Caco-2 (cell line): ENCODE measurements at regions not wholly inside any gene's neighbourhood (a gene's known extent, or its start where the extent isn't known, plus 50 kb on each side); places are given as distances from the start of the nearest gene placed in this dataset.

ENCODE experiments used
- BruUV-seq: library from RNA; stranded (reverse); fragments of 400-500 nt; replicated peaks from 2 replicates; lab custom pipeline; 2021; lab: Mats Ljungman, UMichigan
- CTCF ChIA-PET: fragments of 300-600 bp; sonication (Branson Sonifier 250); formaldehyde crosslinking; loops from one replicate; lab custom pipeline; 2022; ENCODE audit warnings: antibody characterized with exemption; lab: Charles Lee
- POLR2A ChIA-PET: fragments of 300-600 bp; sonication (Branson Sonifier 250); formaldehyde crosslinking; loops from one replicate; lab custom pipeline; 2022; ENCODE audit warnings: antibody characterized with exemption; lab: Charles Lee
- DNase-seq, 2 experiments: peaks; one replicate each; pipeline versions ENCODE4 v3.0.0 to v3.0.0-alpha.2; 2020 to 2022
- H3K27me3 ChIP-seq: replicated peaks from 2 replicates; pipeline ENCODE4 v1.6.0; 2011; ENCODE audit warnings: low read length; ENCODE audit not compliant: control insufficient read depth, insufficient read depth
- H3K36me3 ChIP-seq: 2 replicates; pipeline ENCODE4 v1.5.1; 2011; ENCODE audit warnings: low read length; ENCODE audit not compliant: control insufficient read depth, insufficient read depth
- H3K4me1 ChIP-seq: fragments of 250-450 bp; sonication (Bioruptor Pico); 2 replicates; pipeline ENCODE4 v1.5.1; 2020; ENCODE audit warnings: mild to moderate bottlenecking
- H3K4me3 ChIP-seq: 2 replicates; pipeline ENCODE4 v1.5.1; 2011; ENCODE audit warnings: low read depth, mild to moderate bottlenecking, control low read depth, low read length
- H3K9me3 ChIP-seq: fragments of 250-450 bp; sonication (Bioruptor Pico); 2 replicates; pipeline ENCODE4 v1.5.1; 2020; ENCODE audit warnings: mild to moderate bottlenecking, moderate library complexity
- H3K27ac Mint-ChIP-seq: one replicate; pipeline ENCODE4 v1.8.0; 2022; ENCODE audit warnings: mixed read lengths; ENCODE audit not compliant: unreplicated experiment
- H3K27me3 Mint-ChIP-seq: one replicate; pipeline ENCODE4 v1.8.0; 2022; ENCODE audit warnings: mixed read lengths; ENCODE audit not compliant: insufficient read depth, unreplicated experiment
- H3K36me3 Mint-ChIP-seq: one replicate; pipeline ENCODE4 v1.8.0; 2022; ENCODE audit warnings: mild to moderate bottlenecking, mixed read lengths; ENCODE audit not compliant: insufficient read depth, unreplicated experiment
- H3K4me1 Mint-ChIP-seq: one replicate; pipeline ENCODE4 v1.8.0; 2022; ENCODE audit warnings: low read depth, mixed read lengths; ENCODE audit not compliant: unreplicated experiment
- H3K4me3 Mint-ChIP-seq: one replicate; pipeline ENCODE4 v1.8.0; 2022; ENCODE audit warnings: mild to moderate bottlenecking, moderate library complexity, mixed read lengths; ENCODE audit not compliant: unreplicated experiment
- H3K9me3 Mint-ChIP-seq: one replicate; pipeline ENCODE4 v1.8.0; 2022; ENCODE audit warnings: mixed read lengths; ENCODE audit not compliant: unreplicated experiment
- intact Hi-C: fragments of 100-400 bp; cut with micrococcal nuclease; formaldehyde crosslinking; loops from one replicate; pipeline ENCODE4 v1.10.0; 2022; ENCODE audit not compliant: unreplicated experiment
- TF ChIP-seq, protein P1 (sequence below), 2 experiments: fragments of 200-600 bp in 1 of 2; IDR thresholded peaks; 1 replicate in 1 of 2; 2 replicates in 1 of 2; pipeline versions ENCODE4 v1.5.1 to v1.8.0; 2011 to 2022; ENCODE audit warnings: antibody characterized with exemption in 1 of 2, control low read depth in 1 of 2, inconsistent platforms in 1 of 2, low read depth in 1 of 2, low read length in 1 of 2, mild to moderate bottlenecking in 1 of 2, moderate library complexity in 1 of 2; ENCODE audit not compliant: insufficient read depth in 1 of 2, severe bottlenecking in 1 of 2, unreplicated experiment in 1 of 2

DNA sequence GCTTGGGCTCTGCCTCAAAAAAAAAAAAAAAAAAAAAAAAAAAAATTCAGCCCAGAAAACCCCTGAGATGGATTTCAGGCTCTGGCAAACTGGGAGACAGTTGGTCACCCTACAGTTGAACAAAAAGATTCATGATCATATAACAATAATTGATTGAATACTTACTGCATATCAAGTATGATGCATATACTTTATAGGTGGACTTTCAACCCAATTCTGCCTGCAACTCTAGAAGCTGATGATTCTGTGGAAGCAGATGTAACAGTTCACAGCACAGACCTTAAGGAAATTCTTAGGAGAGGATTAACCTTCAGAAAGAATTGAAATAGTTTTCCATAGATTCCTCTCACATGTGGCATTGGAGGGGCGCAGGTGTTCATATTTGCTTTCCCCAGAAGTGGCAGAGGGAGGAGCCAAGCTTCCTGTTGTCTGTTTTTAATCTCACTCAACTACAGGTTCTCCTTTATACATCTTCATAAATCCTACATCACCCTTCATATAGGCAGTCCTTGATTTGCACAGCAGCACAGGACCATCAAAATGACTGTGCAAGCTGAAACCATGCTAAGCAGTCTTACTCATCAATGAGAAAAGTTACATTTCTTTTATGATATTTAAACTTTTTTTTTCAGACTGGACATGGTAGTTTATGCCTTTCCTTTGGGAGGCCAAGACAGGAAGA, 149.4 kb upstream of the KLF3 start:
- H3K4me1 ChIP-seq: no peaks in the 10 kb centered on the region
- no peak overlapping the region for H3K4me3 ChIP-seq
- intact Hi-C loops: no loop called here
- TF ChIP-seq, protein P1, sequence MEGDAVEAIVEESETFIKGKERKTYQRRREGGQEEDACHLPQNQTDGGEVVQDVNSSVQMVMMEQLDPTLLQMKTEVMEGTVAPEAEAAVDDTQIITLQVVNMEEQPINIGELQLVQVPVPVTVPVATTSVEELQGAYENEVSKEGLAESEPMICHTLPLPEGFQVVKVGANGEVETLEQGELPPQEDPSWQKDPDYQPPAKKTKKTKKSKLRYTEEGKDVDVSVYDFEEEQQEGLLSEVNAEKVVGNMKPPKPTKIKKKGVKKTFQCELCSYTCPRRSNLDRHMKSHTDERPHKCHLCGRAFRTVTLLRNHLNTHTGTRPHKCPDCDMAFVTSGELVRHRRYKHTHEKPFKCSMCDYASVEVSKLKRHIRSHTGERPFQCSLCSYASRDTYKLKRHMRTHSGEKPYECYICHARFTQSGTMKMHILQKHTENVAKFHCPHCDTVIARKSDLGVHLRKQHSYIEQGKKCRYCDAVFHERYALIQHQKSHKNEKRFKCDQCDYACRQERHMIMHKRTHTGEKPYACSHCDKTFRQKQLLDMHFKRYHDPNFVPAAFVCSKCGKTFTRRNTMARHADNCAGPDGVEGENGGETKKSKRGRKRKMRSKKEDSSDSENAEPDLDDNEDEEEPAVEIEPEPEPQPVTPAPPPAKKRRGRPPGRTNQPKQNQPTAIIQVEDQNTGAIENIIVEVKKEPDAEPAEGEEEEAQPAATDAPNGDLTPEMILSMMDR (IDR thresholded peaks at IDR 0.05; ENCODE audit: insufficient read depth in 1 of 2, low read depth in 1 of 2, low read length in 1 of 2, severe bottlenecking in 1 of 2, unreplicated experiment in 1 of 2): no peak
- H3K9me3 ChIP-seq: no peaks in the 10 kb centered on the region
- ChIA-PET CTCF (no interaction called here), POLR2A (no interaction called here)
- Mint-ChIP-seq H3K27me3 (no peaks in the 10 kb centered on the region), H3K36me3 (no peaks in the 10 kb centered on the region), H3K4me3 (no peak overlapping the region), H3K9me3 (no peaks in the 10 kb centered on the region), H3K27ac (no peak overlapping the region), H3K4me1 (no peaks in the 10 kb centered on the region)
- H3K36me3 ChIP-seq: no peaks in the 10 kb centered on the region
- no peak for DNase-seq
- BruUV-seq: no TSS peak
- H3K27me3 ChIP-seq: no peaks in the 10 kb centered on the region

DNA sequence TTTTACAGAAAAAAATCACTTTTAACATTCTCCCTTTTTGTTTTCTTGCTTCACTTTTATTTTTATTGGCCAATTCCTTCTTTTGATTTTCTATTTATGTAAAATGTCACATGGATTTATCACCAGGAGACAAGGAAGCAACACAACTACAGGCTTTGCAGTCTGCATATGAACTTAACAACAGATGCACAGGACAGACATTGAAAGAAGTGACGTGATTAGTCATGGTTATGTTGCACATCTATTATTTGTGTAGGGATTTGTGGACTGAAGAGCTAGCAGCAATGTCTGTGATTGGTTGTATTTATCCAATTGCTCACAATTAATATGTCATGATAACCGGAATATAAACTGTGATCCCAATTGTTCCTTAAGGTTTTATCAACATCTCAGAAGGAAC, 147.8 kb upstream of the KLF3 start:
- H3K4me3 Mint-ChIP-seq: no peak overlapping the region
- TF ChIP-seq, protein P1 (IDR thresholded peaks at IDR 0.05; ENCODE audit: insufficient read depth in 1 of 2, low read depth in 1 of 2, low read length in 1 of 2, severe bottlenecking in 1 of 2, unreplicated experiment in 1 of 2): no peak
- Histone ChIP-seq H3K36me3 (no peaks in the 10 kb centered on the region), H3K9me3 (no peaks in the 10 kb centered on the region), H3K4me3 (no peak overlapping the region), H3K27me3 (no peaks in the 10 kb centered on the region), H3K4me1 (no peaks in the 10 kb centered on the region)
- no peaks in the 10 kb centered on the region for H3K9me3 Mint-ChIP-seq
- CTCF ChIA-PET: no interaction called here
- no peak overlapping the region for H3K27ac Mint-ChIP-seq
- DNase-seq: no peak
- intact Hi-C loops: no loop called here
- no TSS peak for BruUV-seq
- H3K36me3 Mint-ChIP-seq: no peaks in the 10 kb centered on the region
- no peaks in the 10 kb centered on the region for H3K4me1 Mint-ChIP-seq
- POLR2A ChIA-PET: no interaction called here
- no peaks in the 10 kb centered on the region for H3K27me3 Mint-ChIP-seq

DNA sequence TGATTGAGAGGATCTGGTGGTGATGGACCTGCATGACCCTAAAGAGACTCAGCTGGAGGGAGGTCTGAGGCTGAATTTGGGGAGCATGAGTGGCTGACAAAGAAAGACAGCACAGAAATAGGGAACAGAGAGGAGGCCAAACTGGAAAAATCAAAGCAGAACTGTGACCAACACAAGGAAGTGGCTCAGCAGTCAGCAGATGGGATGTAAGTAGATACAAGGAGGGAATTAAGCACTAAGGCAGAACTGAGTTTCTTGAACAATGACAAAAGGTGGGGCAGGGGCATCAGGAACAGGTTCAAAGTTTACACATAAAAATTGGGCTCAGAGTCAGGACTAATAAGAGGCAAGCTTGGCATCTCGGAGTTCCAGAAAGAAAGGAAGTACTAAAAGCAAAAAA, 144.3 kb upstream of the KLF3 start:
- Histone ChIP-seq H3K4me3 (no peak overlapping the region), H3K36me3 (no peaks in the 10 kb centered on the region), H3K27me3 (no peaks in the 10 kb centered on the region), H3K4me1 (no peaks in the 10 kb centered on the region), H3K9me3 (no peaks in the 10 kb centered on the region)
- TF ChIP-seq, protein P1 (IDR thresholded peaks at IDR 0.05; ENCODE audit: insufficient read depth in 1 of 2, low read depth in 1 of 2, low read length in 1 of 2, severe bottlenecking in 1 of 2, unreplicated experiment in 1 of 2): no peak
- ChIA-PET CTCF (no interaction called here), POLR2A (no interaction called here)
- H3K9me3 Mint-ChIP-seq: no peaks in the 10 kb centered on the region
- no peak overlapping the region for H3K27ac Mint-ChIP-seq
- H3K4me1 Mint-ChIP-seq: no peaks in the 10 kb centered on the region
- no peak overlapping the region for H3K4me3 Mint-ChIP-seq
- no TSS peak for BruUV-seq
- no peaks in the 10 kb centered on the region for H3K36me3 Mint-ChIP-seq
- intact Hi-C loops: no loop called here
- no peaks in the 10 kb centered on the region for H3K27me3 Mint-ChIP-seq
- no peak for DNase-seq
